ENCODE measurements at regions not wholly inside any gene's neighbourhood (a gene's known extent, or its start where the extent isn't known, plus 50 kb on each side); places are given as distances from the start of the nearest gene placed in this dataset.

DNA sequence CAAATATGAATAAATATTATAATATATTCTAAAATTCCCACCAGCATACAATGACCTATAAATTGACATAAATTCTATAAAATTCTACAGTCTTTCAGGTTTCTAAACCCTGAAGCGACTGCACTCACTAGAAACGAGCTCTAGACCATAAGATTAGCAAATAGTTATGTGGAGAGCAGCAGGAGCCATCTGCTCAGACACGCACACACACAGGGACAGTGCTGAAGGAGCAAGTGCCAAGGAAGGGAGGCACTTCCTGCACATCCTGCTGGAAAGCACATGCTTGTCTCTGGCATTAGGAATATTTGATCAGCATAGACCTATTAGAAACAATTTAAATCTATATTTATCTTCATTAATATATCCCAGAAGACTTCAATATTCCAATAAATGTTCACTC is 713.9 kb upstream of the CDH2 start:
- H3K56ac ChIP-seq (replicated peaks; ENCODE audit: insufficient read length, low read depth, low read length), result no peak overlapping the region
- FAIRE-seq (no peak), DNase-seq (ENCODE audit: low read depth in 1 of 2, low spot score in 2 of 2) (no peak)
- no peaks in the 10 kb centered on the region for H3K23me2 ChIP-seq (ENCODE audit: low read depth, low read length)
- H2BK15ac ChIP-seq (ENCODE audit: low read length), result no peak overlapping the region
- no peak overlapping the region for H2BK20ac ChIP-seq (ENCODE audit: low read length)
- H3K9ac ChIP-seq (replicated peaks in 1 of 4; ENCODE audit: extremely low read depth in 1 of 4, low read depth in 3 of 4, low read length in 3 of 4), result no peak overlapping the region
- no peak overlapping the region for H3K27ac ChIP-seq (ENCODE audit: low read depth, low read length)
- no peaks in the 10 kb centered on the region for H4K20me1 ChIP-seq (replicated peaks in 1 of 2; ENCODE audit: control insufficient read depth in 1 of 2, insufficient read depth in 2 of 2, low read length in 2 of 2)
- H3K18ac ChIP-seq (ENCODE audit: extremely low read depth, low read length), result no peak overlapping the region
- H3K27me3 ChIP-seq (replicated peaks in 1 of 4; ENCODE audit: control insufficient read depth in 3 of 4, extremely low read depth in 1 of 4, insufficient read depth in 3 of 4, low read length in 3 of 4), result no peaks in the 10 kb centered on the region
- no peak overlapping the region for H3K4ac ChIP-seq (replicated peaks; ENCODE audit: insufficient read length, low read depth, low read length)
- H4K91ac ChIP-seq (replicated peaks; ENCODE audit: insufficient read length, low read length), result no peak overlapping the region
- no peak overlapping the region for H3K23ac ChIP-seq (ENCODE audit: insufficient read length)
- H3K4me3 ChIP-seq (ENCODE audit: extremely low read depth in 1 of 4, insufficient read depth in 2 of 4, low read depth in 3 of 4, low read length in 4 of 4), result no peak overlapping the region
- WGBS, 2 experiments (ENCODE audit: extremely low coverage in 1 of 2, insufficient coverage in 1 of 2, insufficient read length in 1 of 2, insufficient replicate concordance in 2 of 2, low coverage in 1 of 2, low lambda C conversion rate in 2 of 2, missing lambda C conversion rate in 1 of 2), result 93% methylated on average over 3 of the region's 3 CpGs; no CpG with 5 or more reads in 1 of the 2 experiments
- no peaks in the 10 kb centered on the region for H3K9me3 ChIP-seq (ENCODE audit: insufficient read depth in 2 of 2, low read depth in 1 of 2, low read length in 1 of 2)
- H3K79me1 ChIP-seq (ENCODE audit: low read depth, low read length), result no peaks in the 10 kb centered on the region
- no peak overlapping the region for H4K5ac ChIP-seq (ENCODE audit: insufficient read length, low read depth, low read length)
- no peak overlapping the region for H2BK120ac ChIP-seq (replicated peaks; ENCODE audit: low read depth, low read length)
- no peak overlapping the region for H2AFZ ChIP-seq (ENCODE audit: low read length)
- no peak overlapping the region for H4K8ac ChIP-seq (ENCODE audit: extremely low read depth, insufficient read depth, low read length)
- no peaks in the 10 kb centered on the region for H3K36me3 ChIP-seq (ENCODE audit: control insufficient read depth in 2 of 4, insufficient read depth in 4 of 4, low read length in 3 of 4)
- CTCF ChIA-PET (ENCODE audit: partially characterized antibody), result no interaction called here
- no peak overlapping the region for H3K14ac ChIP-seq (ENCODE audit: insufficient read length)
- H2BK5ac ChIP-seq (ENCODE audit: low read depth, low read length), result no peak overlapping the region
- no peaks in the 10 kb centered on the region for H3K4me1 ChIP-seq (replicated peaks in 1 of 4; ENCODE audit: control insufficient read depth in 3 of 4, insufficient read depth in 4 of 4, low read length in 3 of 4)
- no peak overlapping the region for H2BK12ac ChIP-seq (ENCODE audit: low read depth, low read length)
- no peaks in the 10 kb centered on the region for H3K79me2 ChIP-seq (ENCODE audit: control insufficient read depth in 1 of 2, insufficient read depth in 2 of 2, low read length in 2 of 2)
- POLR2A ChIA-PET (ENCODE audit: partially characterized antibody), result no interaction called here
- no peak overlapping the region for H2AK5ac ChIP-seq (ENCODE audit: low read depth, low read length)
- no peak overlapping the region for H3K4me2 ChIP-seq (ENCODE audit: insufficient read depth in 1 of 2, low read depth in 2 of 2, low read length in 2 of 2)
- TF ChIP-seq EZH2 (IDR thresholded peaks at IDR 0.05; ENCODE audit: low read depth, low read length, severe bottlenecking) (no peak), RBBP5 (IDR thresholded peaks at IDR 0.05; ENCODE audit: borderline replicate concordance, low read depth, low read length) (no peak), ATF2 (IDR thresholded peaks at IDR 0.05; ENCODE audit: low read length) (no peak), SIN3A (conservative IDR thresholded peaks at IDR 0.05 in 1 of 2, IDR thresholded peaks at IDR 0.05 in 1 of 2; ENCODE audit: low read depth in 1 of 2, low read length in 2 of 2) (no peak), SP2 (IDR thresholded peaks at IDR 0.05; ENCODE audit: low read length) (no peak), BRCA1 (IDR thresholded peaks at IDR 0.05; ENCODE audit: low read depth, low read length) (no peak), CEBPB (IDR thresholded peaks at IDR 0.05; ENCODE audit: low read depth, low read length) (no peak), CTCF (IDR thresholded peaks at IDR 0.05; ENCODE audit: control extremely low read depth in 1 of 3, insufficient read depth in 1 of 3, low read depth in 1 of 3, low read length in 3 of 3) (no peak), CBX8 (IDR thresholded peaks at IDR 0.05; ENCODE audit: borderline replicate concordance, low read depth, low read length) (no peak), KDM1A (IDR thresholded peaks at IDR 0.05; ENCODE audit: borderline replicate concordance, low read length) (no peak), CBX5 (IDR thresholded peaks at IDR 0.05; ENCODE audit: low read depth, low read length) (no peak)
